GM12872 (cell line): ENCODE measurements at regions not wholly inside any gene's neighbourhood (a gene's known extent, or its start where the extent isn't known, plus 50 kb on each side); places are given as distances from the start of the nearest gene placed in this dataset.

ENCODE experiments used
- CTCF ChIP-seq: IDR thresholded peaks from 3 replicates; pipeline ENCODE4 v1.5.1; 2011; ENCODE audit warnings: low read depth, mild to moderate bottlenecking, low read length, moderate library complexity; ENCODE audit not compliant: insufficient read depth

- no peak for TF ChIP-seq CTCF
Observed at GRCh38 chr6:141884850-141885249, 247.9 kb upstream of the GJE1 start.

- no peak for TF ChIP-seq CTCF
Observed at GRCh38 chr6:141878686-141879085, 254.0 kb upstream of the GJE1 start.

GRCh38 chr6:141877275-141877983, 255.3 kb upstream of the GJE1 start:
- TF ChIP-seq CTCF, result no peak

- no peak for TF ChIP-seq CTCF
Observed at GRCh38 chr6:141874930-141875602, 257.7 kb upstream of the GJE1 start.

- no peak for TF ChIP-seq CTCF
Observed at GRCh38 chr6:141867767-141868166, 265.0 kb upstream of the GJE1 start.

- no peak for TF ChIP-seq CTCF
Observed at GRCh38 chr6:141866731-141867497, 265.8 kb upstream of the GJE1 start.

- no peak for TF ChIP-seq CTCF
Observed at GRCh38 chr6:141851063-141851462, 281.7 kb upstream of the GJE1 start.
